GM19351 (cell line): ENCODE measurements at regions not wholly inside any gene's neighbourhood (a gene's known extent, or its start where the extent isn't known, plus 50 kb on each side); places are given as distances from the start of the nearest gene placed in this dataset.
"Not testable (repeated sequence)": the region's sequence is repeated elsewhere in the genome, so short reads cannot be mapped to it uniquely, and the experiment has no call there.

Experiments
- ATAC-seq: cut with Tn5 transposase; IDR thresholded peaks from one replicate; pipeline ENCODE4 v1.9.1; 2021; ENCODE audit warnings: mild to moderate bottlenecking, moderate library complexity; ENCODE audit not compliant: unreplicated experiment

DNA sequence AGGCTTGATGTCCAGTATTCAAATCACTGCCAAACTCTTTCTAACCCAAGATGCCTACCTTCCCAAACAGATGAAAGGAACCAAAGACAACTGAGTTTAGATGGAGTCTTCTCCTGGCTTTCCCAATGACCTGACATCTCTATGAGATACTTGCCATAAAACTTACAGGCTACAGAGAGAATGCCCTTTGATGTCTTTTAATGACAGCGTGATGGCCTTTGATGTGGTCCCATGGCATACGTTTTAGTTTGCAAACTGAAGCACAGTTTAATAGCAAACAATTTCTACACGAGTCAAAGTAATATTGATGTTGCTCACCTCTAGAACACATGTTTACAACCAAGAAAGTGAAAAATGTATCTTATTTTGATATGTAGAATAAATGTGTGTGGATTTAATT is 73.2 kb downstream of the ZIC4 start:
- ATAC-seq, result no peak

DNA sequence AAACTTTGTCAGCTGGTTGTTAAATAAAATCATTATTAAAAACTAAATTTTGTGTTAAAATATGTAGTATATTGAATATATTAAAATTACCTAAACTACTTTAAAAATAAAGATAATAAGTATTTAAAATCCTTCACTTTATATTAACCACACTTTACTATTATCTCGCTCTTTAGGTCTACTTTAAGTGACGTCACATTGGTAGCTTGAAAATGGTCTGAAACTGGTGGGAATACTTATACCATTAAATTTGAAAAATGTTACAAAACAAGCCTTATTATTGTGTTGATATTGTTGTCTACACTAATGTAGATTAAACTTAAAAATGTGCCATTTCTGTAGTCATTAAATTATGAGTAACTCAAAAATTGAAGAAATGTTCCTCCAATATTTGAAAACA is 77.6 kb downstream of the ZIC4 start:
- ATAC-seq, result no peak

DNA sequence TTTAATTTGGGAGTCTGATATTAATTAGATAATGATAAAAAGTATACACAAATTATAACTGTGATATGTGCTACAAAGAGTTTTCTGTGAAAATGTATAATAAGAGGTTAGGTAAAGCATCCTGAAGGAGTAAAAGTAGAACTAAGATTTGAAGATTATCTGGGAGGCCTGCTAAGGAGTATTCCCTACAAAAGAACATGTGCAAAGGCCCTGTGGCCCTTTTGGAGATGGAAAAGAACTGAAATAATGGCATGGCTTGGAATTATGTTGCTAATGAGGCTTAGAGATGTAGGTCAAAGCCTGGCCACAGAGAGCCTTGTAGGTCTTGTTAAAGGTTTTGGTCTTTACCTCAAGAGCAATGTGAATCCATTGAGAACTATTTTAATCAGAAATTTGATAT is 82.0 kb downstream of the ZIC4 start:
- no peak for ATAC-seq

DNA sequence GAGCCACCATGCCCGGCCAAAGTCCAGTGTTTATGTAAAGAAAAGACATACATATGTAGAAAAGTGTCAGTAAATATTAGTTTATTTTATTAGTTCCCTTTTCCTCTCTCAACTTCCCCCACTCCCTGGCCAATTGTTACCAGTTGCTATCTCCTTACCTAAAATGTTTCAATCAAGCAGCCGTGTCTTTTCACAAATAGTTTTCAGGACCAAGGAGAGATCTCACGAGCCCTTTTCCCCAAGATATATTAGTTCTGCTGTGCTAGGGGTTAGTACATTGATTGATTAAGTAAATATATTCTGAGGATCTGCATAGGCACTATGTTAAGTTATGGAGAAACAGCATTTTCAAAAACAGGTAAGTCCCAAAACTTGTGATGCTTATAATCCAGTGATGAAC is 87.4 kb downstream of the ZIC4 start:
- no peak for ATAC-seq

DNA sequence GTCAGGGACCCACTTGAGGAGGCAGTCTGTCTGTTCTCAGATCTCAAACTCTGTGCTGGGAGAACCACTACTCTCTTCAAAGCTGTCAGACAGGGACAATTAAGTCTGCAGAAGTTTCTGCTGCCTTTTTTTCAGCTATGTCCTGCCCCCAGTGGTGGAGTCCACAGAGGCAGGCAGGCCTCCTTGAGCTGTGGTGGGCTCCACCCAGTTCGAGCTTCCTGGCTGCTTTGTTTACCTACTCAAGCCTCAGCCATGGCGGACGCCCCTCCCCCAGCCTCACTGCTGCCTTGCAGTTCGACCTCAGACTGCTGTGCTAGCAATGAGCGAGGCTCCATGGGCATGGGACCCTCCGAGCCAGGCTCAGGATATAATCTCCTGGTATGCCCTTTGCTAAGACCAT is 89.3 kb downstream of the ZIC4 start:
- not testable (repeated sequence) for ATAC-seq

DNA sequence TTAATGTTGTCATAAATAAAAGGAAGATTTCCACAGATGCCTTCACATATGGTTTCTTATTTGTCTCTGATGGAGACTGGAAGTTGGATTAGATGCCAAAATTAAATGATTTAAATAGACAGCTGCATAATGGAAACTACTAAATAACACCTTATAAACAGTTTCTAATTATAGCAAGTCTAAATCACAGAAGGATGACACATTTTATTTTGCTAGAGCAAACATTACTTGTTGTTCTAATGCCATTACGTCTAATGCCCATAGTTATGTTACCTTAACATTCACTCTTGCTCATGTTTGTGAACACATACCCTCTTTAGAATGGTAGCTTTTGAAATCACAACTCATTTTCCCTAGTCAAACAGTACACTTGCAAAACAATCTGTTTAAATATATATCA is 92.8 kb downstream of the ZIC4 start:
- ATAC-seq, result no peak

DNA sequence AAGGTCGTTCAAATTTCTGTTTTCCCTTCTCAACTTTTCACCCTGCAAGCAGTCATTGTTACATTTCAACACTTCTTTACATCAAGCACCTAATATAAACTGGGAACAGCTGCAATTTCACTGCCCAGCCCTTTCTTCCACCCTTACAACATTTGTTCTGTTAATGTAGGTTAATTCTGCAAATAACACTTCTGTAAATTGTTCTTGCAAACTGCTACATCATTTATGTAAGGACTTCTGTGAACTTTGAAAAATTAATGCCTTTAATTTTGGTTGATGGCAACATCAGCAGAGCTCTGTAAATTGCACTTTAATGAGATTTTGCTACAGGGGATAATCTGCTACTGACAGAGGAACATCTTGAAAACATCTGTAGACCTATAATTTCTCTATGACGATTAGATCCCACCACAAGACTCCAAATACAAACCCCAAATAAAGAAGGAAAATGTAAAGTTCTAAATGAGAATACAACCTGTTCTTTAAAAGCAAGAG is 93.5 kb downstream of the ZIC4 start:
- ATAC-seq, result no peak

DNA sequence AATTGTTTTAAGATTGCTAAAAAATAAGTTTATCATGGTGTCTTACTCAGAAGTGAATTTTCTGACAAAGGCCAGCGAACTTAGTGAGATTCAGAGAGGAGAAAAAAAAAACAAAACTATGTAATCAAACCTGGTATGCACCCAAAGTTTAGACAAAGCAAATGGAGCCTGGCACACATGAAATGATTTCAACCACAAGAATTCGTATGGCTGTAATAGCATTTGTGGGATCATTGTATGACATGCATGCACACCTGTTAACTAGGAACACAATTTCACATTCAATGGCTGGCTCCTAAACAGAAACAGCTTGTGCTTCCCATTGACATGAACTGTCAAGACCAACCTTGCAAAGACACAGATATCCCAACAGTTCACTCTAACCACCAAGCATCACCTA is 94.6 kb downstream of the ZIC4 start:
- ATAC-seq, result no peak

DNA sequence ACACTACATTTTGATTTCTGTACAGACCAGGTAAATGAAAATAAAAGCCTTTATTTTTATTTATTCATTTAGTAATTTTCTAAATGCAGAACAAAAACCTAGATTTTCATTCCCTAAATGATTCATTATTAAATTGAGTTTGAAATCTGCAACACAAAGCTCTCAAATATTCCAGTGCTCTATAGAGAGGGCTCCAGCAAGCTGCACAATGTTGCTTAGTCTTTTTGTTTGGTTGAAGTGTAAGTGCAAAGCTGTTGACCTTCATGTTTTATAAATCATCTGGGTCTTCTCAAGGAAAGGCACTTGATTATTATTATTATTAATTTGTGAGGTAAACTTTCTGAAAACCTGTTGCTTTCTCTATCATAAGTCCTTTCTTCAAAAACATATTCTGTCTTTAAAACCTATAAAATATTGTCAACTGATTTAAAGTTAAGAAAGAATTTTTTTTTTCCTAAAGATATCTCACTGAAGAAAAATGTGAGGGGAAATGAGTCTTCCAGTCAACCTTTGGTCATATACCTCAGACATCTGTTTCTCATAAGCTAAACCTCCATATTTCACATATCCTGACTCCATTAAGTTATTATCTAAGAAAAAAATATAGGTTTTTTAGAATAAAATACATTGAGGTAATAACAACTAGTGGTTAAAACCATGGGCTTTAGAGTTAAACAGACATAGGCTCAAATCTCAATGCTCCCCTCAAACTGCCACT is 100.7 kb downstream of the ZIC4 start:
- ATAC-seq, result no peak

DNA sequence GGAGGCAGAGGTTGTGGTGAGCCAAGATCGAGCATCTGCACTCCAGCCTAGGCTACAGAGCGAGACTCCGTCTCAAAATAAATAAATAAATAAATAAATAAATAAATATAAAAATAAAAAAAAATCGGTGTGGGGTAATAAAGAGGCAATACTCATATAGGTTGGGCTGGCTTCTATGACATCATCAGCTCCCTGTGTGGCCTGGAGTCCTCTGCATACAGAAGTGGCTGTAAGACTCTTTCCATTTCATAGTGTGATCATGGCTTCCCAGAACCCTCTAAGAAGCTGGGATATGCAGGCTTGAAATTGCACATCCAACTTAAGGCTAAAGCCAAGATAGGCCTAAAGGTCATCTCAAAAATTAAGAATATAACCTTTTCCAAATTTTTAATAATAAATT is 101.6 kb downstream of the ZIC4 start:
- ATAC-seq, result no peak

DNA sequence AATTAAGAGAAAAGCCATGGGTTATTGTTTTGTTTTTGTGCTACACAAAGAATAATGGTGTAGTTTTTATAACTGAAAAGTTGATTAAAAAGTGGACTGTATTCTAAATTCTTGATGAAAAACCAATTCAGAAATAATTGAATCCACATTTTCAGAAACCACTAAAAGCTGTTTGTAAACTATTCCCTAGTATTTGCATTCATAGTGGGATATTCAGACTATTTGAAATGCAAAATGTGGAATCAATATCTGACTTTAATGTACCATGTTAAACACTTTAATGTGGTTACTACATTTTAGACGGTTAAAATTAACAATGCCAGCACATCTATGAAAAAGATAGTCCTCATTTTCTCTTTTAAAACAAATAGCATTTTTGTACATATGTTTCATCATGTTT is 104.6 kb downstream of the ZIC4 start:
- no peak for ATAC-seq

DNA sequence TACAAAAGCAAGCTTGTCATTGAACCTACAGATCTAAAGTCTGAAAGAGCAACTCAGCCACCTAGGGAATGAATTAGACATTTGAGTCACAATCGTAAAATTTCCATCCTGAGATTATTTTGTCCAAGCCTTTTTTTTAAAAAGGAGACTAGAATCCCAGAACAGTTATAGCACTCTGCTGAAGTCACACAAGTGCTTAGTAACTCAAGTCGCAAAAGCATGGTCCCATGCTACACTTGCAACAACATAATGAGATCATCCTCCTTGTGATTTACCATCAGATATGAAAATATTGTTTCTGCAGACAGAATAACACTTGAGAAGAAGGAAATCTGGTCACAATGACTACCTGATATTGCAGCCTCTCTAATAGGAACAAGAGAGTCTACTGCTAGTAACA is 106.7 kb downstream of the ZIC4 start:
- ATAC-seq, result no peak

DNA sequence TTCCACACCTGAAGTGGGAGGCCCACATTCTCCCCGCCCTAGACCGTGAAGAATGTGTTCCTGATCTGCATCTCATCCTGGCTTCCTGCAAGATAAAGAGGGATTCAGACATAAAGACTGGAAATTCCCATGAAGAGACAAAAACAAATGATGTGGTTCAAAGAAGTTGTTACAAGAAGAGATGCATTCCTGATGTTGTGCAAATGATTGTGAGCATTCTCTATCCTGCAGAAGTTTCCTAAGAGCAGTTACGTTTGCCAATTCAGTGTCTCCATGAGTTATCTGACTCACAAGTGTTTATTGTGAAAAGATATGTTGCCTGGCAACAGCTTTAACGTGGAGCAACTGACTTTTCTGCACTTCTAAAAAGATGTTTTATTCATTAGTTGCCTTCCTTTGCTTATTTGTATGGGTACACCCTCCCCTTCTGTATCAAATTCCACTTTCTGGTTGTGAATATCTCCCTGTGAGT is 107.8 kb downstream of the ZIC4 start:
- no peak for ATAC-seq

DNA sequence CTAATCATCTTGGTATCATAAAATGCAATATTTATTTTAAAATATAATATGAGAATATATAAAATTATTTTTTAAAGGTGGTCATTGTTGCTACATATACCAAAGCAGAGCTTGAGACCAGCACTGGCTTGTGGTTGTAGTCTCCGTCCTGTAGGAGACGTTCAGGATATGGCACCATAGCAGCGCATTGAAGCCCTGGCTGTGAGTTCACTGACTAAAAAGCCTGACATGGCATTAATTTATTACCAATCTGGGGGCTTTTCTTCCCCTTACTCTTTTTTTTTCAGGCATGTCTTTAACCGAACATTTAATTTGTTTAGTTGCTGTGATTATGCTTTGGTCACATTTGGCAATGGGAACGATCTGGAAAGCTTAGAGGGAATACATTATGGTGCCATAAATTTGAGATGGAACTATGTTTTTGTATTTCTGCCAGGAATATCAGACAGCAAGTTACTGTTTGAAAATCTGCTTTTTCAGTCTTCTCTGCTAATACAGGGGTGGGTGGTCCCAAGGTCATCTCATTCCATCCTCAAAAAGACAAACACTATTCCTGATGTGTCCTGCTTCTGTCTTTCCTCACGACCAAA is 108.5 kb downstream of the ZIC4 start:
- no peak for ATAC-seq

DNA sequence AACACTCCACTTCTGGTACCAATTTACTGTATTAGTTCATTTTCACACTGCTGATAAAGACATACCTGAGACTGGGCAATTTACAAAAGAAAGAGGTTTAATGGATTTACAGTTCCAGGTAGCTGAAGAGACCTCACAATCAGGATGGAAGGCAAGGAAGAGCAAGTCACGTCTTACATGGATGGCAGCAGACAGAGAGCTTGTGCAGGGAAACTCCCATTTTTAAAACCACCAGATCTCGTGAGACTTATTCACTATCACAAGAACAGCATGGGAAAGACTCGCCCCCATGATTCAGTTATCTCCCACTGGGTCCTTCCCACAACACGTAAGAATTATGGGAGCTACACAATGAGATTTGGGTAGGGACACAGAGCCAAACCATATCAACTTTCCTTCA is 119.0 kb downstream of the ZIC4 start:
- not testable (repeated sequence) for ATAC-seq

DNA sequence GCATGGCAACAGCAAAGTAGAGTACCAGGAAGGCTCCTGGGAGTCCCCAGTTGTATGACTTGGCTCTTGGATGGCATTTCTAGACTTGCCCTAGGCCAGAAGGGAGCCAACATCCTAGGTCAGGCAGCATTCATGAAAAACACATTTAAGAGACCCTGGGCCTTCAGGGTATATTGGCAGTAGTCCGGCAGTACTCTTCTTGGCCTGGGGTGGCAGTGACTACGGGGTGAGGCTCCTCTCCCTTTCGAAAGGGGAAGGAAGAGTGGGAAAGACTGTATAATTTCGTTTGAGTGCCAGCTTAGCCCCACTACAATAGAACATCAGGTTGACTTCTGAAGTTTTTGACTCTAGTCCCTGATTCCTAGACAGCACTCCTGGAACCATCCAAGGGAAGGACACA is 136.4 kb downstream of the ZIC4 start:
- no peak for ATAC-seq

DNA sequence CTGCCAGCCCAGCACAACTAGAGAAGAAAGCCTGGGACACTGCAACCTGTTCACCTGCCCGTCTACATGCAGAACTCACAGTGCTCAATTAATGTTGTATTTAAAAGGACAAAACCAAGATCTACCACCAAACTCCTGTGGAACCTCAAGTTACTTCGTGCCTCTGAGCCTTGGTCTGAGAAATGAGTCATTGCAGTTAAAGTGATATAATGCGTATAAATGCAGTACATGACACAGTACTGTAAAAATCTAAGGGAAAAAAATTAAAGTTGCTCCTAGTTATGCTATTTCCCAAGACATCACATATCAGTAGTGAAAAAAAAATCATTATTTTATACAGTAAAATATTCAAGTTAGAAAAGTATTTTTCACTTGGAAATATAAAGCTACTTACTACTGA is 138.9 kb downstream of the ZIC4 start:
- ATAC-seq, result no peak

DNA sequence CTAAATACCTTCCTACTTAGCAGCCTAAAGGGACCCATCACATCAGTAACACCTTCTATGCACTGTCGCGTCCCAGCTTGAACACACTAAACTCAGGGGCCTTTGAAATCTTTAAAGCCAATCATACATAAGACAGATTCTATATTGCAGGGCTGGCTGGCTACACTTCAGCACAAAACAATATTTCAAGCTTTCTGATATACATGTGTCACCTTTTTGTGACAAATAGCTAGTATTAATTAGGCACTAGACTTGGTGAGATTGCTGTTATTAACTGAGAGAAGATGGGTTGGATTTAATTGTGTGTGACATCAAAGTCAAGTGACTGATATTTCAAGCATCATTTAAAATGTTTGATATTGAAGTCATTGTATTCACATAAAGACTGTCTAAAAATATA is 148.4 kb downstream of the ZIC4 start:
- ATAC-seq, result no peak

DNA sequence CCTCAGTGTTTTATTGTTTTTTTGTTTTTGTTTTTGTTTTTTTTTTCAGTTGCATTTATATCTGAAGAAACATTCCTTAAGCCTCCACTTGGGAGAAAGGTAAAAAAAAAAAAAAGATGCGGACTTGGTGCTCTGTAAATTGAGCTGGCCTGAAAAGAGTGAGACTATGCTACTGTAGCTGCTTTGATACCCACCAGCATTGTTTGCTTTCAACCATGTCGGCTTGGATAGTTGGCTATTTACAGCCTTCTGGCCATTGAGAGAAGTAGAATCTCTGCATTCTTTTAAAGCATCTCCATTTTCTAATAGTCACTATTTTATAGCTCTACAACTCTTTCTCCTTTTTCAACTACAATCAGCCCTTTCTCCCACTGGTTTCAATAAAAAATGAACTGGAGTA is 149.6 kb downstream of the ZIC4 start:
- no peak for ATAC-seq

DNA sequence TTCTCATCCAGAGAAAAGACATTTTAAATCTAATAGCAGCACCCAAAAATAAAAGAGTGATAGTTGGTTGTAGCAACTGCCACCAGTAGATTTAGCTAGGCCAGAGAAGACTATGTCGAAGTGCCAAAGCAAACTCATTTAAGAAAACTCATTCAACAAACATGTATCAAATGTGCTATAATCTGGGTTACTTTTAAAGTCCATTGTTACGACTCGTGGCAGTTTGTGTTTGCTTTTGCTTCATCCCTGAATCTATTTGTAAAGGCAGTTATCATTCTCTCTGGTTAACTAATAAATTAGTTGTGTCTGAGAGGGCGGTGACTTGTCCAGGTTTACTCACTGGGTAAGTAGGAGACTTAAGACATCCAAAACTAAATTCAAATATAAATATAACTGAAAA is 159.4 kb downstream of the ZIC4 start:
- no peak for ATAC-seq

DNA sequence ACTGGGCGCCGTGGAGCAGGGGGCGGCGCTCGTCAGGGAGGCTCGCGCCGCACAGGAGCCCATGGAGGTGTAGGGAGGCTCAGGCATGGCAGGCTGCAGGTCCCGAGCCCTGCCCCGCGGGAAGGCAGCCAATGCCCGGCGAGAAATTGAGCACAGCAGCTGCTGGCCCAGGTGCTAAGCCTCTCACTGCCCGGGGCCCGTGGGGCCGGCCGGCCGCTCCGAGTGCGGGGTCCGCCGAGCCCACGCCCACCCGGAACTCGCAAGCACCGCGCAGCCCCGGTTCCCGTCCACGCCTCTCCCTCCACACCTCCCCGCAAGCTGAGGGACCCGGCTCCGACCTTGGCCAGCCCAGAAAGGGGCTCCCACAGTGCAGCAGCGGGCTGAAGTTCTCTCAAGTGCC is 160.7 kb downstream of the ZIC4 start:
- ATAC-seq, result not testable (repeated sequence)

DNA sequence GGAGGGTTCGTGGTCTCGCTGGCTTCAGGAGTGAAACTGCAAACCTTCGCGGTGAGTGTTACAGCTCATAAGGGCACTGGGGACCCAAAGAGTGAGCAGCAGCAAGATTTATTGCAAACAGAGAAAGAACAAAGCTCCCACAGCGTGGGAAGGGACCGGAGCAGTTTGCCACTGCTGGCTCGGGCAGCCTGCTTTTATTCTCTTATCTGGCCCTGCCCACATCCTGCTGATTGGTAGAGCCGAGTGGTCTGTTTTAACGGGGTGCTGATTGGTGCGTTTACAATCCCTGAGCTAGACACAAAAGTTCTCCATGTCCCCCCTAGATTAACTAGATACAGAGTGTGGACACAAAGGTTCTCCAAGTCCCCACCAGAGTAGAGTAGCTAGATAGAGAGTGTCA is 161.3 kb downstream of the ZIC4 start:
- not testable (repeated sequence) for ATAC-seq

DNA sequence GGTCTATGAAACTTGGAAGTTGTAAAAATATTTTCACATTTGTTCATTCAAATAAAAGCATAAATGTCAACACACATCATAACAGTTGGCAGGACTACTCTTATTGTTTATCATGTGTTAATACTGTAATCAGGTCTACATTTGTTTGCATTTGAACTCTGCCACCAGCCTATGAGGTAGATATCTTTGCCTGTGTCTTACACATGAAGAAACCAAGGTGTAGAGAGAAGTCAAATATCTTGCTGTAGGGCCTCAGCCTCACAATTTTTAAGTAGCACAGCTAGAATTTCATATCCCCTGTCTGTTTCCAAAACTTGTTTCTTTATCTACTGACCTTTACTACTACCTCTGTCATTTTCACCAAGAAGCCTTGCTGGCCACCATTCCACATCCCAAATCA is 161.9 kb downstream of the ZIC4 start:
- no peak for ATAC-seq
